GM23338 (cell line): ENCODE measurements at regions not wholly inside any gene's neighbourhood (a gene's known extent, or its start where the extent isn't known, plus 50 kb on each side); places are given as distances from the start of the nearest gene placed in this dataset.

Experiments used
- ATAC-seq: fragments of 200-7000 bp; cut with Tn5 transposase; 3 replicates; pipeline ENCODE4 v1.9.1; 2020
- DNase-seq: peaks from one replicate; pipeline ENCODE4 v3.0.0-alpha.2; 2015; ENCODE audit warnings: low spot score
- H2AFZ ChIP-seq: fragments of 200-600 bp; sonication (generic); 2 replicates; pipeline ENCODE4 v1.8.0; 2016; ENCODE audit warnings: antibody characterized with exemption, mild to moderate bottlenecking, moderate library complexity
- H3F3A ChIP-seq: fragments of 200-600 bp; sonication (generic); replicated peaks from 2 replicates; pipeline ENCODE4 v1.8.0; 2017; ENCODE audit warnings: antibody characterized with exemption, mixed run types, low read depth
- H3K27ac ChIP-seq: fragments of 200-600 bp; sonication (generic); 2 replicates; pipeline ENCODE4 v1.6.1; 2016; ENCODE audit warnings: low read depth
- H3K27me3 ChIP-seq: fragments of 200-600 bp; sonication (generic); 2 replicates; pipeline ENCODE4 v1.8.0; 2016; ENCODE audit warnings: mild to moderate bottlenecking, mixed run types, moderate library complexity; ENCODE audit not compliant: insufficient read depth
- H3K36me3 ChIP-seq: fragments of 200-600 bp; sonication (generic); 2 replicates; pipeline ENCODE4 v1.8.0; 2016; ENCODE audit warnings: mild to moderate bottlenecking; ENCODE audit not compliant: insufficient read depth
- H3K4me1 ChIP-seq: fragments of 200-600 bp; sonication (generic); 2 replicates; pipeline ENCODE4 v1.8.0; 2016; ENCODE audit warnings: mild to moderate bottlenecking, moderate library complexity; ENCODE audit not compliant: insufficient read depth
- H3K4me2 ChIP-seq: fragments of 200-600 bp; sonication (generic); 2 replicates; pipeline ENCODE4 v1.7.1; 2017; ENCODE audit warnings: mixed run types
- H3K4me3 ChIP-seq: fragments of 200-600 bp; sonication (generic); 2 replicates; pipeline ENCODE4 v1.6.1; 2016; ENCODE audit warnings: mixed run types
- H3K79me2 ChIP-seq: fragments of 200-600 bp; sonication (generic); replicated peaks from 2 replicates; pipeline ENCODE4 v1.8.0; 2017; ENCODE audit warnings: mild to moderate bottlenecking; ENCODE audit not compliant: insufficient read depth
- H3K9me2 ChIP-seq: fragments of 200-600 bp; sonication (generic); 2 replicates; pipeline ENCODE4 v1.8.0; 2017; ENCODE audit not compliant: insufficient read depth
- H4K20me1 ChIP-seq: fragments of 200-600 bp; sonication (generic); replicated peaks from 2 replicates; pipeline ENCODE4 v1.8.0; 2017; ENCODE audit warnings: mild to moderate bottlenecking; ENCODE audit not compliant: insufficient read depth
- H3K27ac Mint-ChIP-seq: 2 replicates; pipeline ENCODE4 v1.8.0; 2020; ENCODE audit warnings: inconsistent platforms, mild to moderate bottlenecking, moderate library complexity, mixed read lengths
- H3K27me3 Mint-ChIP-seq: 3 replicates; pipeline ENCODE4 v1.8.0; 2022; ENCODE audit warnings: low read depth, mild to moderate bottlenecking, moderate library complexity, mixed read lengths, inconsistent platforms; ENCODE audit not compliant: insufficient read depth, poor library complexity
- H3K36me3 Mint-ChIP-seq: 3 replicates; pipeline ENCODE4 v1.8.0; 2021; ENCODE audit warnings: low read depth, mild to moderate bottlenecking, inconsistent platforms, moderate library complexity, mixed read lengths
- H3K4me1 Mint-ChIP-seq: 3 replicates; pipeline ENCODE4 v1.8.0; 2020; ENCODE audit warnings: mild to moderate bottlenecking, inconsistent platforms, mixed read lengths
- H3K4me3 Mint-ChIP-seq: 3 replicates; pipeline ENCODE4 v1.8.0; 2021; ENCODE audit warnings: moderate library complexity, mild to moderate bottlenecking, inconsistent platforms, mixed read lengths
- H3K9me3 Mint-ChIP-seq: 3 replicates; pipeline ENCODE4 v1.8.0; 2020; ENCODE audit warnings: moderate library complexity, mild to moderate bottlenecking, inconsistent platforms, mixed read lengths
- CTCF ChIP-seq, 2 experiments: fragments of 200-600 bp in 1 of 2; sonication (generic) in 1 of 2; conservative IDR thresholded peaks; 2 replicates each; pipeline versions ENCODE4 v1.5.1 to v1.6.1; 2016 to 2017; ENCODE audit warnings: antibody characterized with exemption in 2 of 2, low read depth in 2 of 2, mild to moderate bottlenecking in 2 of 2, moderate library complexity in 1 of 2
- ETS1 ChIP-seq: IDR thresholded peaks from 2 replicates; pipeline ENCODE4 v1.6.1; 2016; ENCODE audit warnings: antibody characterized with exemption
- EZH2 ChIP-seq: fragments of 200-600 bp; sonication (generic); IDR thresholded peaks from one replicate; pipeline ENCODE4 v1.8.0; 2017; ENCODE audit warnings: antibody characterized with exemption, mild to moderate bottlenecking, low read depth; ENCODE audit not compliant: unreplicated experiment
- JUNB ChIP-seq: IDR thresholded peaks from one replicate; pipeline ENCODE4 v1.6.1; 2016; ENCODE audit warnings: antibody characterized with exemption; ENCODE audit not compliant: unreplicated experiment
- NANOG ChIP-seq: IDR thresholded peaks from 2 replicates; pipeline ENCODE4 v1.6.1; 2016; ENCODE audit warnings: antibody characterized with exemption, borderline replicate concordance
- POLR2AphosphoS5 ChIP-seq: IDR thresholded peaks from 2 replicates; pipeline ENCODE4 v1.6.1; 2016; ENCODE audit warnings: antibody characterized with exemption, low read depth
- REST ChIP-seq: IDR thresholded peaks from one replicate; pipeline ENCODE4 v1.6.1; 2018; ENCODE audit warnings: antibody characterized with exemption; ENCODE audit not compliant: unreplicated experiment
- STAT1 ChIP-seq: IDR thresholded peaks from one replicate; pipeline ENCODE4 v1.6.1; 2016; ENCODE audit warnings: antibody characterized with exemption; ENCODE audit not compliant: unreplicated experiment
- ZNF114 ChIP-seq: fragments of 250-450 bp; sonication (Bioruptor Pico); IDR thresholded peaks from 2 replicates; pipeline ENCODE4 v1.5.0; 2020; ENCODE audit warnings: mild to moderate bottlenecking, moderate library complexity
- ZNF331 ChIP-seq: fragments of 250-450 bp; sonication (Bioruptor Pico); IDR thresholded peaks from 2 replicates; pipeline ENCODE4 v1.5.0; 2020; ENCODE audit warnings: low read depth, mild to moderate bottlenecking, moderate library complexity
- ZNF462 ChIP-seq: fragments of 250-450 bp; sonication (Bioruptor Pico); IDR thresholded peaks from 2 replicates; pipeline ENCODE4 v1.5.0; 2020; ENCODE audit warnings: mild to moderate bottlenecking, moderate library complexity

GRCh38 chr18:71018816-71019215 lies 730.0 kb downstream of the SOCS6 start (continued):
- TF ChIP-seq ETS1 (no peak), CTCF (conservative IDR thresholded peaks at IDR 0.05; ENCODE audit: low read depth in 2 of 2) (no peak)

- ATAC-seq = no peak
- no peaks in the 10 kb centered on the region; the same call in 1 of the 2 replicates for H3K36me3 ChIP-seq
- TF ChIP-seq EZH2 (no peak), POLR2AphosphoS5 (no peak), JUNB (no peak), REST (no peak), ZNF331 (CRISPR knock-in tag) (no peak), CTCF (conservative IDR thresholded peaks at IDR 0.05; ENCODE audit: low read depth in 2 of 2) (no peak), ZNF114 (no peak), STAT1 (no peak), ZNF462 (CRISPR knock-in tag) (no peak), NANOG (no peak)
Measured at GRCh38 chr18:71012789-71013188, 723.9 kb downstream of the SOCS6 start.

More at GRCh38 chr18:71012789-71013188, 723.9 kb downstream of the SOCS6 start:
- Histone ChIP-seq H3K9me2 (no peaks in the 10 kb centered on the region), H4K20me1 (no peaks in the 10 kb centered on the region), H3F3A (no peaks in the 10 kb centered on the region), H2AFZ (no peak overlapping the region), H3K4me1 (no peaks in the 10 kb centered on the region), H3K27me3 (no peaks in the 10 kb centered on the region), H3K4me2 (no peak overlapping the region), H3K27ac (no peak overlapping the region), H3K79me2 (no peaks in the 10 kb centered on the region), H3K4me3 (no peak overlapping the region)
- H3K36me3 Mint-ChIP-seq = peaks cover 21% of the 10 kb centered on the region
- H3K9me3 Mint-ChIP-seq = peaks cover 87% of the 10 kb centered on the region
- H3K27me3 Mint-ChIP-seq = no peaks in the 10 kb centered on the region
- H3K27ac Mint-ChIP-seq = no peak overlapping the region
- no peak overlapping the region for H3K4me3 Mint-ChIP-seq
- no peak for DNase-seq
- no peaks in the 10 kb centered on the region for H3K4me1 Mint-ChIP-seq
